Dedifferentiated amniotic fluid mesenchymal stem cell (primary cell): ENCODE measurements at regions not wholly inside any gene's neighbourhood (a gene's known extent, or its start where the extent isn't known, plus 50 kb on each side); places are given as distances from the start of the nearest gene placed in this dataset.

ENCODE experiments used
- DNase-seq: peaks from one replicate; pipeline ENCODE4 v3.0.0-alpha.2; 2016; ENCODE audit errors: extremely low spot score

DNA sequence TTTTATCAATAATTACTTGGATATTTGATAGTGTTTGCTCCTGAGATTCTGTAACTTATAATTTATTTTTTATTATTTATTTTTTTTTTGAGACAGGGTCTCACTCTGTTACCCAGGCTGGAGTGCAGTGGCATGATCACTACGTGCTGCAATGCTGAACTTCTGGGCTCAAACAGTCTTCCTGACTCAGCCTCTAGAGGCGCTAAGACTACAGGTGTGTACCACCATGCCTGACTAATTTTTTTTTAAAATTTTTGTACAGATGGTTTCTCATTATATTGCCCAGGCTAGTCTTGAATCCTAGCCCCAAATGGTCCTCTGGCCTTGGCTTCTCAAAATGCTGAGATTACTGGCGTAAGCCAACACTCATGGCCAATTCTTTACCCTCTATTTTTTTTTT lies 845.5 kb upstream of the ADGRL4 start:
- no peak for DNase-seq

DNA sequence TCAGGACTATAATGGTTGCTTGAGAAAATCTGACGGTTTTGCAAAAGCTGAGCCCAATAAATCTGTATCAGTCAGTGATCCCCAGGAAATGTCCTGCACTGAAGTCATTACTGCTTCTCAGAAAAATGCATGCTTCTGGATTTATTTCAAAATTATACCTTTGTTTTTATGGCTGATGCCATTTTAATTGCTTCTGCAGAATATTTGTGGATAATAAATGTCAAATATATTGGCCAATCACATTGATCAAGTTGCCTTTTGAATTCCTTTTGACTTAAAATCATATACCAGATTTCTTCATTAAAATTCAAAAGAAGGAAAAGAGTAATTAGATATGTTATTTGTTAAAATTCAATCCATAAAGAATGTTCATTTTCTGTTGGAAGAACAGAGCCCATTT lies 842.9 kb upstream of the ADGRL4 start:
- DNase-seq, result no peak

DNA sequence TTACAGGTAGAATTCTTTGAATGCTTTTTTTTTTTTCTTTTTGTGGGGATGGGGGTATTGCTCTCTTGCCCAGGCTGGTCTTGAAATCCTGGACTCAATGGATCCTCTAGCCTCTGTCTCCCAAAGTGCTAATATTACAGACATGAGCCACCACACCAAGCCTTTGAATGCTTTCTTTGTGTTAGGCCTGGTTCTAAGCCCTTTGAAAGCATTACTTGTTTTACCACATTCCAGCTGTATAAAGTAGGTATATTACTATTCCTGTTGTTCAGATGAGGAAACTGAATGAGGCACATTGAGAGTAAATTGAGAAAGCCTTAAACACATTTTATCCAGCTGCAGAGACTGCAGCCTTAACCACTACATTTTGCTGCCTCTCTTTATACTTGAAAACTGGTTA lies 841.8 kb upstream of the ADGRL4 start:
- DNase-seq, result no peak

DNA sequence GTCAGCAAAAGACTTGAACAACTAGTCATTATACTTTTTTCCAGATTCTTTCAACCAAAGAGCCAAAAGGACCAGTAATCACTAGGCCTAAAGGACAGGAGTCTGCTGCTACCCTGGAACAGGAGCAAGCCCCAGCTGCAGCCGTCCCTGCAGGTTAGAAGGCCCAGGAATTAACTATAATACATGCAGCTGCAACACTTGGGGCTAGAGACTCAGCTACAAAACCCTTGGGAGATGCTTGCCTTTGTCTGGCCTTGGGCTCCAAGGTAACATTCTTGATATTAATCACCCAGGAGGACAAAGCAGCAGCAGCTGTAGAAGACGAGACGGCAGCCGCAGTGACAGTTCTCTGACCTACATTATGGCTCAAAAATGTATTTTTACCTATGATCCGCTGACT lies 841.2 kb upstream of the ADGRL4 start:
- no peak for DNase-seq

- no peak for DNase-seq
These were observed 839.4 kb upstream of the ADGRL4 start for GRCh38 chr1:79845936-79846335.

DNA sequence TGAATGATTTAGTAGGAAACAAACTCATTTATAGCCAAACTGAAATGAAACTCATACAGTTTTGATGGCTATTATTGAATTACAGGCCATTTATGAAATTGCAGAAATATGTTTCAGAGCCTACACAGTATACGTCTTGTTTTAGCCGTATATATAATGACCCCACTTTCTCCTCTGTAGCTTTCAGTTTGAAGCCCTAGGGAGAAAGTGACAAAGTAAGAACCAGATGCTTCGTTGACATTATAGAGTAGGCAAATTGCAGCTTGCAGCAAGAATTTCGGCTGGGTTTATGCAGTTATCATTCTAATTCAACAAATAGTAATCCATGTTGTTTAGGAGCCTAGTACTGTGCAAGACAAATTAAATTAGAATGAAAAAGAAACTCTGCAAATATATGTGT lies 836.3 kb upstream of the ADGRL4 start:
- no peak for DNase-seq

GRCh38 chr1:79839882-79840281 lies 833.4 kb upstream of the ADGRL4 start:
- no peak for DNase-seq

- no peak for DNase-seq
These were observed 820.9 kb upstream of the ADGRL4 start for GRCh38 chr1:79827446-79827845.

GRCh38 chr1:79825551-79825950 lies 819.0 kb upstream of the ADGRL4 start:
- no peak for DNase-seq

GRCh38 chr1:79822053-79822452 lies 815.5 kb upstream of the ADGRL4 start:
- no peak for DNase-seq

- no peak for DNase-seq
These were observed 812.6 kb upstream of the ADGRL4 start for GRCh38 chr1:79819140-79819539.

- DNase-seq, result no peak
These were observed 810.6 kb upstream of the ADGRL4 start for GRCh38 chr1:79817031-79817560.

- DNase-seq, result no peak
These were observed 808.6 kb upstream of the ADGRL4 start for GRCh38 chr1:79815115-79815514.

DNA sequence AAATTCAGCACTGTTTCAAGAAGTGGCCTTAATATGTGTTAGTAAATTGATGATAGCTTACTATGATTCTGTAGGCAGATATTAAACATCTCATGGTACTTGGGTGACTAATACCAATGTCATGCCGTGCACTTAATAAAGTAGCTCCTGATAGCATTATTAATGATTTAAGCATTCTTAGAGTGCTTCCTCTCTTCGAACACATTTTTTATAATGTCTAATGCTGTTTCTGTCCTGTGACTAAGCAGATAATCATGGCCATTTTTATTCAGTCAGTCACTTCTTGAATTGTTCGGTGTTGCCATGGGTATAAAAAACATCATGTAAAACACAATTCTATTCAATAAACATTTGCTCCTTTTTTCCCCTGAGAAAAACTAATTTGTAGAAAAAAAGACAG lies 804.6 kb upstream of the ADGRL4 start:
- no peak for DNase-seq

GRCh38 chr1:79808816-79809475 lies 802.4 kb upstream of the ADGRL4 start:
- DNase-seq, result no peak

- no peak for DNase-seq
These were observed 801.3 kb upstream of the ADGRL4 start for GRCh38 chr1:79807816-79808215.

DNA sequence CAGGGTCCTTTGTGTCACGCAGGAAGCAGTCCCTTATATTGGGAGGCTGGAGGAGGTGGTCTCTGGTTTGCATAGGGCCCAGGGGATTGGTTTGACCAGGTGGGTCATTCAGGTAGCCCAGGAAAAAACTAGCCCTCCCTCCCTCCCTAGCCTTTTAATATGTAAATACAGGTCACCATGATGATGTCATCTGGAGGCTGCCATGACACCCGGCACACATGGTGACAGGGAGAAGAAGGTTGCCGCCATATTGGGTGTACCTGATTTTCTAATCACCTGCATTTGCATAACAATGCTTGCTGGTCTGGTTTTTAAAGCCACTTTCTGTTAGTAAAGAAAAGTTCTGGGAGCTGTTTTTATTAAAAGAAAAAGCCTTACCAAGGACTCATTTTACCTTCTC lies 791.0 kb upstream of the ADGRL4 start:
- DNase-seq, result no peak

- no peak for DNase-seq
These were observed 789.9 kb upstream of the ADGRL4 start for GRCh38 chr1:79796434-79796833.

GRCh38 chr1:79792219-79792930 lies 785.8 kb upstream of the ADGRL4 start:
- DNase-seq, result no peak

- no peak for DNase-seq
These were observed 785.1 kb upstream of the ADGRL4 start for GRCh38 chr1:79791488-79792218.

GRCh38 chr1:79790950-79791349 lies 784.4 kb upstream of the ADGRL4 start:
- DNase-seq, result no peak

GRCh38 chr1:79787631-79788030 lies 781.1 kb upstream of the ADGRL4 start:
- DNase-seq, result no peak

DNA sequence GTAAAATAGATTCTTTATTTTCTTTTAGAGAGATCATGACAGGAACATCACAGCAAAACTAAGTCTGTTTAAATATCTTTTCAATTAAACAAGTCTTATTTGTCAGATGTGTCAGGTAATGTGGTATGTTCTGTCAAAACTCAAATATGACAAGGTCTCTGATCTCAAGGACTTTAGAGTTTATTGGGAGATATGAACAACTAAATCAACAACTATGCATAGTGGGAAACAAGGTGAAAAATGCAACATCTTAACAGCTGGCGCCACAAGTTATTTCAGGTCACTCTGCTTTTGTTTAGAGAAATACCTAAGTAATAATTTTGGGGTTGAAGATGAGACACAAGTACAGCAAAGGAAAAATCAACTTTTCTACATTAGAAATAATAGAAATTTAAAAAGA lies 779.4 kb upstream of the ADGRL4 start:
- no peak for DNase-seq
